ENCODE measurements at regions not wholly inside any gene's neighbourhood (a gene's known extent, or its start where the extent isn't known, plus 50 kb on each side); places are given as distances from the start of the nearest gene placed in this dataset.

GRCh38 chr2:64808092-64808491 lies 154.4 kb upstream of the SERTAD2 start:
- intact Hi-C loops (cut with micrococcal nuclease) (loop anchor here (5.0 kb wide), 3 partner anchors 41 to 56 kb away; no protein-coding TSS in a partner anchor), in situ Hi-C loops (cut with MboI; ENCODE audit: low sequenced_read_pairs) (no loop called here), dilution Hi-C loops (cut with HindIII; ENCODE audit: low sequenced_read_pairs, unreplicated experiment) (no loop called here)
- Histone ChIP-seq H2BK15ac (ENCODE audit: low read depth, low read length) (peak overlapping the region; percentile 71; the same call in 2 of the 3 replicates), H3K36me3 (ENCODE audit: control insufficient read depth, insufficient read depth, low read length) (no peaks in the 10 kb centered on the region), H3K79me1 (ENCODE audit: low read depth in 1 of 2, low read length in 2 of 2) (no peaks in the 10 kb centered on the region), H3K4me2 (ENCODE audit: low read depth, low read length) (no peak overlapping the region), H2AFZ (replicated peaks; ENCODE audit: low read length, poor library complexity) (no peak overlapping the region), H3K27me3 (ENCODE audit: control insufficient read depth, insufficient read depth, low read length) (no peaks in the 10 kb centered on the region), H3K18ac (ENCODE audit: low read depth, low read length) (peak overlapping the region; percentile 77; the same call in 1 of the 2 replicates), H3K4me3 (ENCODE audit: insufficient read depth, low read depth, low read length) (no peak overlapping the region), H2AK5ac (ENCODE audit: low read depth, low read length) (peak overlapping the region; percentile 86), H2BK120ac (ENCODE audit: low read depth, low read length) (peak overlapping the region; percentile 96), H3K9me3 (ENCODE audit: control insufficient read depth, insufficient read depth, low read length) (no peaks in the 10 kb centered on the region), H3K9me1 (ENCODE audit: insufficient read depth, low read length) (peaks cover 9% of the 10 kb centered on the region), H3K4ac (ENCODE audit: low read depth, low read length) (peak overlapping the region; percentile 92; the same call in 1 of the 2 replicates), H3K9ac (ENCODE audit: low read depth, low read length) (no peak overlapping the region), H3K23ac (ENCODE audit: low read depth, low read length) (peak overlapping the region; percentile 70; the same call in 1 of the 2 replicates), H4K91ac (ENCODE audit: insufficient read depth, low read depth, low read length) (peak overlapping the region; percentile 92), H4K20me1 (ENCODE audit: insufficient read depth, low read length) (no peaks in the 10 kb centered on the region), H2AK9ac (replicated peaks; ENCODE audit: low read depth, low read length, poor library complexity) (no peak overlapping the region), H3K56ac (ENCODE audit: extremely low read depth, insufficient read depth, low read length) (peak overlapping the region; percentile 62; the same call in 1 of the 2 replicates), H2BK20ac (ENCODE audit: low read depth, low read length) (peak overlapping the region; percentile 93), H4K5ac (ENCODE audit: low read depth, low read length) (peak overlapping the region; percentile 55; the same call in 1 of the 2 replicates), H3K27ac (ENCODE audit: insufficient read depth, low read length) (no peak overlapping the region), H3K4me1 (ENCODE audit: control insufficient read depth, insufficient read depth, low read length) (peaks cover 12% of the 10 kb centered on the region), H3K14ac (replicated peaks; ENCODE audit: low read depth, low read length) (peak overlapping the region; percentile 95), H4K8ac (ENCODE audit: low read depth in 2 of 2, low read length in 2 of 2) (peak overlapping the region; percentile 37 to 94), H2BK5ac (ENCODE audit: low read depth, low read length, poor library complexity, severe bottlenecking) (peak overlapping the region; percentile 91)
- DNase-seq (no peak), ATAC-seq (ENCODE audit: low read depth) (no peak)
- TF ChIP-seq POLR2A (IDR thresholded peaks at IDR 0.05; ENCODE audit: low read depth, low read length), result no peak
- no CpG with 5 or more reads among the region's 2 CpGs for WGBS, 2 experiments (ENCODE audit: extremely low coverage in 2 of 2, insufficient read length in 1 of 2)
- ChIA-PET CTCF (no interaction called here), POLR2A (ENCODE audit: unreplicated experiment) (no interaction called here)
- BruUV-seq (replicated peaks), result no TSS peak

Measured in IMR-90 (cell line).